Pancreas (tissue), 10 donors: ENCODE measurements at regions not wholly inside any gene's neighbourhood (a gene's known extent, or its start where the extent isn't known, plus 50 kb on each side); places are given as distances from the start of the nearest gene placed in this dataset.

Experiments
- ATAC-seq, 4 donors: fragments of 200-7000 bp; cut with Tn5 transposase; one replicate each; pipeline versions ENCODE4 v1.8.0 to v1.9.1; 2020; ENCODE audit warnings: mild to moderate bottlenecking in 4 of 4, moderate library complexity in 4 of 4
- DNase-seq, 6 donors: peaks; one replicate each; pipeline ENCODE4 v3.0.0-alpha.2; 2020
- FAIRE-seq: peaks from 2 replicates; lab custom pipeline; 2012; peaks lifted over from hg19 to GRCh38; lab: Jason Lieb, UNC
- H3K27ac ChIP-seq, 4 donors: fragments of 200-600 bp; sonication (generic); 1 replicate in 3 of 4; 2 replicates in 1 of 4; pipeline versions ENCODE4 v1.5.0 to v1.8.0; 2020
- H3K27me3 ChIP-seq, 4 donors: fragments of 200-600 bp; one replicate each; pipeline ENCODE4 v1.8.0; 2021
- H3K36me3 ChIP-seq, 3 donors: fragments of 200-600 bp; sonication (generic) in 1 of 3; one replicate each; pipeline versions ENCODE4 v1.5.0 to v1.8.0; 2020 to 2021
- H3K4me1 ChIP-seq, 3 donors: fragments of 200-600 bp; one replicate each; pipeline ENCODE4 v1.8.0; 2021
- H3K4me3 ChIP-seq, 4 donors: fragments of 200-600 bp; sonication (generic) in 2 of 4; one replicate each; pipeline versions ENCODE4 v1.5.0 to v1.8.0; 2020 to 2021
- H3K9me3 ChIP-seq, 4 donors: fragments of 200-600 bp; one replicate each; pipeline ENCODE4 v1.8.0; 2021
- CTCF ChIP-seq, 4 donors: fragments of 200-600 bp; sonication (generic) in 3 of 4; IDR thresholded peaks; one replicate each; pipeline versions ENCODE4 v1.5.0 to v1.8.0; 2021; ENCODE audit warnings: antibody characterized with exemption in 4 of 4
- WGBS, 2 donors: extraction: QIAGEN DNeasy Blood & Tissue Kit; methylation state at CpG; one replicate each; pipeline ENCODE4 v1.1.7; 2013; 5-methylcytosine and 5-hydroxymethylcytosine counted together
- intact Hi-C, 3 donors: fragments of 100-400 bp; cut with DNase I; formaldehyde crosslinking; loops; one replicate each; pipeline versions ENCODE4 v1.11.1 to v1.14.2; 2022
- donor health status: healthy with polysubstance abuse.
- donor health status: DM: no; HTN: no; CAD: no; lungs with moderate emphysema.
- donor health status: DM: no; HTN: no; CAD: no.
- donor health status: control.
- donor health status: control.
- donor health status: Bipolar disorder and iron deficiency.
- donor health status: DM: yes; HTN: yes; CAD: no.
- donor health status: DM: no; HTN: no; CAD: no.
- donor health status: DM: no; HTN: no; CAD: no.
- donor health status: DM: yes; HTN: yes; CAD: no.

- FAIRE-seq (no peak), DNase-seq (no peak), ATAC-seq (no peak)
- Histone ChIP-seq H3K27ac (no peak overlapping the region), H3K9me3 (no peaks in the 10 kb centered on the region), H3K36me3 (no peaks in the 10 kb centered on the region), H3K4me3 (no peak overlapping the region), H3K27me3 (no peaks in the 10 kb centered on the region), H3K4me1 (no peaks in the 10 kb centered on the region)
- WGBS, 2 donors: 13 to 17% methylated on average over 4 of the region's 4 CpGs
- intact Hi-C loops: no loop called here
- TF ChIP-seq CTCF (IDR thresholded peaks at IDR 0.05): no peak
These were observed 393.6 kb downstream of the GPAT3 start for GRCh38 chr4:83929550-83929949.

GRCh38 chr4:83926950-83927349 lies 391.0 kb downstream of the GPAT3 start:
- DNase-seq: no peak
- Histone ChIP-seq H3K4me3 (no peak overlapping the region), H3K4me1 (no peaks in the 10 kb centered on the region), H3K9me3 (no peaks in the 10 kb centered on the region), H3K27ac (no peak overlapping the region), H3K36me3 (no peaks in the 10 kb centered on the region), H3K27me3 (no peaks in the 10 kb centered on the region)
- TF ChIP-seq CTCF (IDR thresholded peaks at IDR 0.05): no peak
- 34 to 44% methylated on average over 1 of the region's 1 CpG for WGBS, 2 donors
- intact Hi-C loops: no loop called here
- FAIRE-seq: no peak
- ATAC-seq: no peak

- Histone ChIP-seq H3K4me1 (no peaks in the 10 kb centered on the region), H3K4me3 (no peak overlapping the region), H3K27ac (no peak overlapping the region), H3K36me3 (no peaks in the 10 kb centered on the region), H3K9me3 (no peaks in the 10 kb centered on the region), H3K27me3 (no peaks in the 10 kb centered on the region)
- TF ChIP-seq CTCF (IDR thresholded peaks at IDR 0.05): no peak
- WGBS, 2 donors: 72 to 85% methylated on average over 1 of the region's 1 CpG
- intact Hi-C loops: no loop called here
- FAIRE-seq (no peak), DNase-seq (no peak), ATAC-seq (no peak)
These were observed 387.4 kb downstream of the GPAT3 start for GRCh38 chr4:83923341-83923740.

GRCh38 chr4:83922402-83922801 lies 386.5 kb downstream of the GPAT3 start:
- Histone ChIP-seq H3K27me3 (no peaks in the 10 kb centered on the region), H3K27ac (no peak overlapping the region), H3K36me3 (no peaks in the 10 kb centered on the region), H3K9me3 (no peaks in the 10 kb centered on the region), H3K4me3 (no peak overlapping the region), H3K4me1 (no peaks in the 10 kb centered on the region)
- 21 to 35% methylated on average over 1 of the region's 1 CpG for WGBS, 2 donors
- intact Hi-C loops: no loop called here
- no peak for TF ChIP-seq CTCF (IDR thresholded peaks at IDR 0.05)
- ATAC-seq: no peak
- no peak for DNase-seq
- FAIRE-seq: no peak

- ATAC-seq: no peak
- Histone ChIP-seq H3K9me3 (no peaks in the 10 kb centered on the region), H3K4me1 (no peaks in the 10 kb centered on the region), H3K27me3 (no peaks in the 10 kb centered on the region), H3K36me3 (no peaks in the 10 kb centered on the region), H3K27ac (no peak overlapping the region), H3K4me3 (no peak overlapping the region)
- no peak for TF ChIP-seq CTCF (IDR thresholded peaks at IDR 0.05)
- intact Hi-C loops: no loop called here
- 87 to 94% methylated on average over 8 of the region's 8 CpGs for WGBS, 2 donors
- DNase-seq: no peak
- FAIRE-seq: no peak
These were observed 385.2 kb downstream of the GPAT3 start for GRCh38 chr4:83921124-83921523.
